Brain microvascular endothelial cell (primary cell): ENCODE measurements at regions not wholly inside any gene's neighbourhood (a gene's known extent, or its start where the extent isn't known, plus 50 kb on each side); places are given as distances from the start of the nearest gene placed in this dataset.

Experiments
- DNase-seq: peaks from one replicate; pipeline ENCODE4 v3.0.0-alpha.2; 2020
- H3K27ac ChIP-seq: fragments of 250-450 bp; sonication (Bioruptor Pico); 2 replicates; pipeline ENCODE4 v1.5.1; 2020; ENCODE audit warnings: mild to moderate bottlenecking, moderate library complexity
- H3K27me3 ChIP-seq: fragments of 250-450 bp; sonication (Bioruptor Pico); replicated peaks from 2 replicates; pipeline ENCODE4 v1.5.1; 2020; ENCODE audit warnings: mild to moderate bottlenecking
- H3K36me3 ChIP-seq: fragments of 250-450 bp; sonication (Bioruptor Pico); replicated peaks from 2 replicates; pipeline ENCODE4 v1.5.1; 2020; ENCODE audit warnings: mild to moderate bottlenecking
- H3K4me3 ChIP-seq: 2 replicates; pipeline ENCODE4 v1.5.1; 2011; ENCODE audit warnings: low read depth, mild to moderate bottlenecking, control low read depth, low read length, moderate library complexity
- CTCF ChIP-seq: IDR thresholded peaks from 2 replicates; pipeline ENCODE4 v1.5.1; 2011; ENCODE audit warnings: low read depth, mild to moderate bottlenecking, moderate library complexity, low read length, control low read depth, inconsistent platforms; ENCODE audit errors: missing control alignments
- in situ Hi-C: cut with HindIII; loops from 2 replicates; pipeline ENCODE4 v1.10.0; 2017; ENCODE audit warnings: low sequenced_read_pairs, low pct_ligation_motif_present

GRCh38 chr4:85107553-85107952 lies 141.1 kb upstream of the WDFY3 start:
- no peak for TF ChIP-seq CTCF
- H3K27me3 ChIP-seq: no peaks in the 10 kb centered on the region
- H3K4me3 ChIP-seq: no peak overlapping the region
- in situ Hi-C loops: no loop called here
- H3K27ac ChIP-seq: no peak overlapping the region
- no peak for DNase-seq
- H3K36me3 ChIP-seq: no peaks in the 10 kb centered on the region

- Histone ChIP-seq H3K27ac (no peak overlapping the region), H3K4me3 (no peak overlapping the region), H3K27me3 (no peaks in the 10 kb centered on the region), H3K36me3 (no peaks in the 10 kb centered on the region)
- no peak for TF ChIP-seq CTCF
- DNase-seq: no peak
- in situ Hi-C loops: no loop called here
These were observed 147.2 kb upstream of the WDFY3 start for GRCh38 chr4:85113706-85114105.

- Histone ChIP-seq H3K27me3 (no peaks in the 10 kb centered on the region), H3K4me3 (no peak overlapping the region), H3K36me3 (no peaks in the 10 kb centered on the region), H3K27ac (no peak overlapping the region)
- no peak for TF ChIP-seq CTCF
- in situ Hi-C loops: no loop called here
- no peak for DNase-seq
These were observed 148.0 kb upstream of the WDFY3 start for GRCh38 chr4:85114526-85114925.

GRCh38 chr4:85116008-85116407 lies 149.5 kb upstream of the WDFY3 start:
- TF ChIP-seq CTCF: no peak
- no peak overlapping the region for H3K27ac ChIP-seq
- in situ Hi-C loops: no loop called here

GRCh38 chr4:85125688-85126087 lies 159.2 kb upstream of the WDFY3 start:
- in situ Hi-C loops: no loop called here
- Histone ChIP-seq H3K36me3 (no peaks in the 10 kb centered on the region), H3K27me3 (no peaks in the 10 kb centered on the region), H3K4me3 (no peak overlapping the region), H3K27ac (no peak overlapping the region)
- no peak for DNase-seq
- TF ChIP-seq CTCF: no peak

More at GRCh38 chr4:85116008-85116407, 149.5 kb upstream of the WDFY3 start:
- DNase-seq: no peak
- no peaks in the 10 kb centered on the region for H3K36me3 ChIP-seq
- no peak overlapping the region for H3K4me3 ChIP-seq
- H3K27me3 ChIP-seq: no peaks in the 10 kb centered on the region

GRCh38 chr4:85126991-85127591 lies 160.6 kb upstream of the WDFY3 start:
- in situ Hi-C loops: no loop called here
- H3K4me3 ChIP-seq: no peak overlapping the region

More at GRCh38 chr4:85126991-85127591, 160.6 kb upstream of the WDFY3 start:
- Histone ChIP-seq H3K36me3 (no peaks in the 10 kb centered on the region), H3K27me3 (no peaks in the 10 kb centered on the region), H3K27ac (no peak overlapping the region)
- DNase-seq: no peak
- no peak for TF ChIP-seq CTCF
